ENCODE measurements at regions not wholly inside any gene's neighbourhood (a gene's known extent, or its start where the extent isn't known, plus 50 kb on each side); places are given as distances from the start of the nearest gene placed in this dataset.

DNA sequence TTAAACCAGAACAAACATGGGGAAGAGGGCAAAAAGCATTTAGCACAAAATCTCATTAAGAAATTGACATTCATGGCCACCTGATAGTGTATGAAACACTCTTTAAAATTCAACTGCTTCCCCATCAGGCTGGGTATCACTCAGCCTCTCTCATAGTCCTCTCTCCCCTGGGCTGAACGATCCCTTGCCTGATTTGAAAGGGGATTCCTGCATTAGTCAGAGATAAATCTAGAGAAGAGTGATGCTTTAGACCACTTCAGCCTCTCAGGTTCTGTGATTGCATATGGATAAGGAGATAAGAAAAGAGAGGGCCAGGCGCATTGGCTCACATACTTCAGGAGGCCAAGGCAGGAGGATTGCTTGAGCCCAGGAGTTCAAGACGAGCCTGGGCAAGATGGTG lies 280.0 kb downstream of the SOX9 start:
- Histone ChIP-seq H3K9me3 (no peaks in the 10 kb centered on the region), H3K4me1 (no peaks in the 10 kb centered on the region), H3K36me3 (no peaks in the 10 kb centered on the region), H3K4me3 (no peak overlapping the region), H3K27me3 (no peaks in the 10 kb centered on the region), H3K27ac (no peak overlapping the region)
- TF ChIP-seq POLR2A (IDR thresholded peaks at IDR 0.05) (no peak), POLR2AphosphoS5 (IDR thresholded peaks at IDR 0.05; ENCODE audit: insufficient read depth in 1 of 2, low read depth in 1 of 2) (no peak), CTCF (IDR thresholded peaks at IDR 0.05) (no peak)
- intact Hi-C loops (cut with DNase I): no loop called here
- DNase-seq (ENCODE audit: extremely low spot score in 2 of 2): no peak

DNA sequence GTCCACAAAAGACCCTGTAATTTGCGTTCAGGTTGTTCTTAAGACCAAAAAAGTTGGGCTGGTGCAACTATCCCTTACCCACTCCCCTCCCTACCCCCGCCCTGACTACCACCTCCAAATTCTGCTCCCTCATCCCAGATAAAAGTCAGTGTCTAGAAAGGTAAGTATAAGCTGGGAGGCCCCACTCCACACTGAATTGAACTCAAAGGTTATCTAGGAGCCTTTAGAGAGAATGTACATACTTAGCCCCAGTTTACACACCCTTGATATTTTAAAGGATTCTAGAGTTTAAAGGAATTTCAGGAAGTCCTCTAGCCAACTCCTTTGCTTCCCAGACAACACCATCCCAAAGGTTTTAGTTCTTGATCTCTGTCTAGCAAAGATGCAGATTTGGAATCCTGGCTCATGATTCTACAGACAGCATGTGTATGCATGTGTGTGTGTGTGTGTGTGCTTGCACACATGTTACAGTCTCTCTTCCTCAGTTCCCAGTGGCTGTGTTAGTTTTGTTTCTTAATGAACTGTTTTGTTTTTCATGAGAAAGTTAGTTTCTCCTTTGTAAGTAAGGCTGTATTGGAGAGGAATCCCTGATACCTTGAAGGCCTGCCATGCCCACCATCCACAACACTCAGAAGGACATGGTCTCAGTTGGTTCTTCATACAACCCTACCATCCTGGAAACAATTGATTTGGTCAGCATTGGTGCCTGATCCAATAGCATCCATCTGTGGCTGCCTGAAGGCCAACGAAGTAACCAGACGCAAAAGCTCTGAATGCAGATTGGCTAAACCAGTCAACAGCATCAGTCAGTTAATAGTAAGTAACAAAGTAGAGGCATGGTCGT lies 281.3 kb downstream of the SOX9 start:
- DNase-seq (ENCODE audit: extremely low spot score in 2 of 2): no peak
- Histone ChIP-seq H3K4me1 (peaks cover 4% of the 10 kb centered on the region), H3K9me3 (no peaks in the 10 kb centered on the region), H3K36me3 (no peaks in the 10 kb centered on the region), H3K4me3 (no peak overlapping the region), H3K27ac (no peak overlapping the region), H3K27me3 (no peaks in the 10 kb centered on the region)
- TF ChIP-seq POLR2AphosphoS5 (IDR thresholded peaks at IDR 0.05; ENCODE audit: insufficient read depth in 1 of 2, low read depth in 1 of 2): no peak
- TF ChIP-seq POLR2A (IDR thresholded peaks at IDR 0.05): no peak
- no peak for TF ChIP-seq CTCF (IDR thresholded peaks at IDR 0.05)
- intact Hi-C loops (cut with DNase I): no loop called here

GRCh38 chr17:72402727-72403210 lies 281.9 kb downstream of the SOX9 start:
- no peak overlapping the region for H3K27ac ChIP-seq
- no peaks in the 10 kb centered on the region for H3K9me3 ChIP-seq
- TF ChIP-seq POLR2AphosphoS5 (IDR thresholded peaks at IDR 0.05; ENCODE audit: insufficient read depth in 1 of 2, low read depth in 1 of 2): no peak
- no peak overlapping the region for H3K4me3 ChIP-seq
- intact Hi-C loops (cut with DNase I): no loop called here
- no peaks in the 10 kb centered on the region for H3K27me3 ChIP-seq
- peaks cover 11% of the 10 kb centered on the region for H3K4me1 ChIP-seq
- DNase-seq (ENCODE audit: extremely low spot score in 2 of 2): no peak
- H3K36me3 ChIP-seq: no peaks in the 10 kb centered on the region

DNA sequence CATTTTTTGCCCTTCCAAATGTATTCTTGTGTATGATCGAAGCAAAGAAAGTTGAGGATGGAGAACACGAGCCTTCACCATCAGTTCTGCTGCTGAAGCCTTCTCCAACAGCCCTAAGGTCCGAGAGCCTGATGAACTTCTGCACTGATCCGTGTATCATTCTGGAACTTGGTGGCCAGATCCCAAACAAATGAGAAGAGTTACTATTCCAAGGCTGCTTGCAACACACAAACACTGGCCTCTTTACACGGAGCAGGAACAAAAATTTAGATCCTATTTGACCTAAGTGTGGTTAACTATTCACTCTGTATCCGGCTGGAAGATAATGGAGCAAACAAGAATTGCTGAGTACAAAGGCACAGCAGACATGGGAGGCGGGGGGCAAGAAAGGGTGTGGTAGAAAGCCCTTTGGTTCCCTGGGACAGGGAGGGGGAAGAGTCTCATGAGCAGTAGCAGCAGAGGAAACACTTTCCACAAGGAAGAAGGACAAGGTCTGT lies 282.9 kb downstream of the SOX9 start:
- H3K36me3 ChIP-seq: no peaks in the 10 kb centered on the region
- DNase-seq (ENCODE audit: extremely low spot score in 2 of 2): no peak
- H3K27ac ChIP-seq: no peak overlapping the region
- intact Hi-C loops (cut with DNase I): no loop called here
- H3K9me3 ChIP-seq: no peaks in the 10 kb centered on the region
- H3K4me1 ChIP-seq: peaks cover 21% of the 10 kb centered on the region
- no peak overlapping the region for H3K4me3 ChIP-seq
- H3K27me3 ChIP-seq: no peaks in the 10 kb centered on the region
- TF ChIP-seq POLR2A (IDR thresholded peaks at IDR 0.05) (no peak), CTCF (IDR thresholded peaks at IDR 0.05) (no peak)

DNA sequence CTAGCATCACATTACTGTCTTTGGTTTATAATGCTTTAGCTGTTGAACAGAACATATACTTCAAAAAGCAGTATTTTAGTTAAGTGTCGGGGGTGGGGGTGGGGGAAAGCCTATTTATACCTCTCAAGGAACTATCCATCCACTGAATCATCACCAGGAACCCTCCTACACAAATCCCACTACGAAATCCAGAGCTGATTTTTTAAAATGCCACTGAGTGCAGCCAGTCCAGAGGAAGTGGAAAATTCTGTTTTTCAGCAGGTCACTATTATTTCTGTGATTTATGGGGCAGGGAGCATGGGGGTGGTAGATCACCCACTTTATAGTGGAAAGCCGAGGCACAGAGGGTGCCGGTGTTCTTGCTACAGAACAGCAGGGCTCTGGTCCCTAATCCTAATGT lies 284.1 kb downstream of the SOX9 start:
- no peak for DNase-seq (ENCODE audit: extremely low spot score in 2 of 2)
- Histone ChIP-seq H3K27ac (no peak overlapping the region), H3K4me1 (peaks cover 21% of the 10 kb centered on the region), H3K27me3 (no peaks in the 10 kb centered on the region), H3K4me3 (no peak overlapping the region), H3K36me3 (no peaks in the 10 kb centered on the region), H3K9me3 (no peaks in the 10 kb centered on the region)
- TF ChIP-seq POLR2A (IDR thresholded peaks at IDR 0.05): no peak
- no peak for TF ChIP-seq CTCF (IDR thresholded peaks at IDR 0.05)
- TF ChIP-seq POLR2AphosphoS5 (IDR thresholded peaks at IDR 0.05; ENCODE audit: insufficient read depth in 1 of 2, low read depth in 1 of 2): no peak
- intact Hi-C loops (cut with DNase I): no loop called here

All from vagina (tissue), 2 donors.